ENCODE measurements at regions not wholly inside any gene's neighbourhood (a gene's known extent, or its start where the extent isn't known, plus 50 kb on each side); places are given as distances from the start of the nearest gene placed in this dataset.

- peaks cover 8% of the 10 kb centered on the region for H3K27me3 Mint-ChIP-seq (ENCODE audit: low read depth)
- no peak for TF ChIP-seq CTCF (IDR thresholded peaks at IDR 0.05; ENCODE audit: unreplicated experiment in 3 of 3)
- no peaks in the 10 kb centered on the region for H3K4me1 Mint-ChIP-seq
- H3K9me3 Mint-ChIP-seq: peaks cover 7% of the 10 kb centered on the region
- no peaks in the 10 kb centered on the region for H3K36me3 Mint-ChIP-seq (ENCODE audit: low read depth)
- no peak overlapping the region for H3K27ac Mint-ChIP-seq
- H3K4me3 Mint-ChIP-seq: no peak overlapping the region
These were observed 146.0 kb upstream of the RTL1 start for GRCh38 chr14:101049511-101049910.

- no peak overlapping the region for H3K4me3 Mint-ChIP-seq
- no peaks in the 10 kb centered on the region for H3K4me1 Mint-ChIP-seq
- H3K36me3 Mint-ChIP-seq (ENCODE audit: low read depth): no peaks in the 10 kb centered on the region
- TF ChIP-seq CTCF (IDR thresholded peaks at IDR 0.05; ENCODE audit: unreplicated experiment in 3 of 3): no peak
- no peak overlapping the region for H3K27ac Mint-ChIP-seq
- peaks cover 7% of the 10 kb centered on the region for H3K9me3 Mint-ChIP-seq
- peaks cover 8% of the 10 kb centered on the region for H3K27me3 Mint-ChIP-seq (ENCODE audit: low read depth)
These were observed 146.4 kb upstream of the RTL1 start for GRCh38 chr14:101049942-101050341.

GRCh38 chr14:101050901-101051490 is 147.5 kb upstream of the RTL1 start:
- Mint-ChIP-seq H3K27ac (no peak overlapping the region), H3K27me3 (ENCODE audit: low read depth) (peaks cover 5% of the 10 kb centered on the region), H3K4me1 (no peaks in the 10 kb centered on the region), H3K4me3 (no peak overlapping the region), H3K36me3 (ENCODE audit: low read depth) (no peaks in the 10 kb centered on the region), H3K9me3 (peaks cover 7% of the 10 kb centered on the region)
- no peak for TF ChIP-seq CTCF (IDR thresholded peaks at IDR 0.05; ENCODE audit: unreplicated experiment in 3 of 3)

GRCh38 chr14:101054671-101055070 is 151.1 kb upstream of the RTL1 start:
- H3K27ac Mint-ChIP-seq: no peak overlapping the region
- H3K4me1 Mint-ChIP-seq: no peaks in the 10 kb centered on the region
- H3K4me3 Mint-ChIP-seq: no peak overlapping the region
- H3K9me3 Mint-ChIP-seq: peaks cover 23% of the 10 kb centered on the region
- TF ChIP-seq CTCF (IDR thresholded peaks at IDR 0.05; ENCODE audit: unreplicated experiment in 3 of 3): no peak
- H3K36me3 Mint-ChIP-seq (ENCODE audit: low read depth): no peaks in the 10 kb centered on the region
- no peaks in the 10 kb centered on the region for H3K27me3 Mint-ChIP-seq (ENCODE audit: low read depth)

GRCh38 chr14:101055106-101055662 is 151.7 kb upstream of the RTL1 start:
- Mint-ChIP-seq H3K4me3 (no peak overlapping the region), H3K27ac (no peak overlapping the region), H3K9me3 (peaks cover 23% of the 10 kb centered on the region), H3K27me3 (ENCODE audit: low read depth) (no peaks in the 10 kb centered on the region), H3K4me1 (no peaks in the 10 kb centered on the region), H3K36me3 (ENCODE audit: low read depth) (no peaks in the 10 kb centered on the region)
- TF ChIP-seq CTCF (IDR thresholded peaks at IDR 0.05; ENCODE audit: unreplicated experiment in 3 of 3): no peak

- peaks cover 24% of the 10 kb centered on the region for H3K9me3 Mint-ChIP-seq
- H3K27ac Mint-ChIP-seq: no peak overlapping the region
- no peaks in the 10 kb centered on the region for H3K27me3 Mint-ChIP-seq (ENCODE audit: low read depth)
- TF ChIP-seq CTCF (IDR thresholded peaks at IDR 0.05; ENCODE audit: unreplicated experiment in 3 of 3): no peak
- H3K4me1 Mint-ChIP-seq: no peaks in the 10 kb centered on the region
- H3K4me3 Mint-ChIP-seq: no peak overlapping the region
- no peaks in the 10 kb centered on the region for H3K36me3 Mint-ChIP-seq (ENCODE audit: low read depth)
These were observed 152.4 kb upstream of the RTL1 start for GRCh38 chr14:101055776-101056374.

All from nephron (organoid).